A549 (cell line): ENCODE measurements at regions not wholly inside any gene's neighbourhood (a gene's known extent, or its start where the extent isn't known, plus 50 kb on each side); places are given as distances from the start of the nearest gene placed in this dataset.

ENCODE experiments used
- CTCF ChIP-seq: fragments of >200 bp; sonication (Bioruptor Twin); formaldehyde crosslinking; IDR thresholded peaks from 3 replicates; pipeline ENCODE4 v1.5.1; 2016
- POLR2A ChIP-seq: IDR thresholded peaks from 2 replicates; pipeline ENCODE4 v1.6.1; 2012; ENCODE audit warnings: mild to moderate bottlenecking, low read length
- REST ChIP-seq: fragments of 200-600 bp; sonication (generic); IDR thresholded peaks from 2 replicates; pipeline ENCODE4 v1.6.1; 2016; ENCODE audit warnings: antibody characterized with exemption, mild to moderate bottlenecking, moderate library complexity

GRCh38 chr10:3867454-3868270 is 82.7 kb upstream of the KLF6 start:
- no peak for TF ChIP-seq POLR2A
- TF ChIP-seq REST, result no peak
- TF ChIP-seq CTCF, result no peak
